ENCODE measurements at regions not wholly inside any gene's neighbourhood (a gene's known extent, or its start where the extent isn't known, plus 50 kb on each side); places are given as distances from the start of the nearest gene placed in this dataset.

DNA sequence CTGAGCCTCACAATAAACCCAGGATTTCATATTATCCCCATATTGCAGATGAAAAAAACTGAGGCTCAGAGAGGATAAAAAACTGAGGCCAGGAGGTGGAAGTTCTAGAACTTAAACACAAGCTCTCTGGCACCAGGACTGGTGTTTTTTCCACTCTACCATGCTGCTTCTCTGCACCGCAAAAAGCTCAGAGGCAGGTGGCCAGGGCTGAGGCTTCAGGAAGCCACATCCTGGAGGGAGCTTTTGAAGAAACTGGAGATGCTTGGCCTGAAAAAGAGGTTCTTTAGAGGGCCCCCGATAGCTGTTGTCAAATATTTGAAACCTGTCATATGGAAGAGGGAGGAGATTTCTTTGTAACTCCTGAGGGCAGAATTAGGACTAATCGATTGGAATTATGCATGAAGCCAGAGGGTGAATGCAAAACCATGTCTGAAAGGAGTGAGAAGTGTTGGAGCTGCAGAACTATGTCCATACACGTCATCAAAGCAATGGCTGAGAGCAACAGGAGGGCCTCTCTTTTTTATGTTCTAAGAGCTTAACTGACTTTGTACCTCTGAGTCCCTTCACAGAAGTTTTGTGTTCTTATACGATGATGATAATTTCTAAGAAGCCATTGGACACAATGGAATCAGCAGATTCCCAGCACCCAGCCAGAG is 448.6 kb downstream of the FUT8 start:
- TF ChIP-seq, protein P1, sequence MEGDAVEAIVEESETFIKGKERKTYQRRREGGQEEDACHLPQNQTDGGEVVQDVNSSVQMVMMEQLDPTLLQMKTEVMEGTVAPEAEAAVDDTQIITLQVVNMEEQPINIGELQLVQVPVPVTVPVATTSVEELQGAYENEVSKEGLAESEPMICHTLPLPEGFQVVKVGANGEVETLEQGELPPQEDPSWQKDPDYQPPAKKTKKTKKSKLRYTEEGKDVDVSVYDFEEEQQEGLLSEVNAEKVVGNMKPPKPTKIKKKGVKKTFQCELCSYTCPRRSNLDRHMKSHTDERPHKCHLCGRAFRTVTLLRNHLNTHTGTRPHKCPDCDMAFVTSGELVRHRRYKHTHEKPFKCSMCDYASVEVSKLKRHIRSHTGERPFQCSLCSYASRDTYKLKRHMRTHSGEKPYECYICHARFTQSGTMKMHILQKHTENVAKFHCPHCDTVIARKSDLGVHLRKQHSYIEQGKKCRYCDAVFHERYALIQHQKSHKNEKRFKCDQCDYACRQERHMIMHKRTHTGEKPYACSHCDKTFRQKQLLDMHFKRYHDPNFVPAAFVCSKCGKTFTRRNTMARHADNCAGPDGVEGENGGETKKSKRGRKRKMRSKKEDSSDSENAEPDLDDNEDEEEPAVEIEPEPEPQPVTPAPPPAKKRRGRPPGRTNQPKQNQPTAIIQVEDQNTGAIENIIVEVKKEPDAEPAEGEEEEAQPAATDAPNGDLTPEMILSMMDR (IDR thresholded peaks at IDR 0.05; ENCODE audit: low read length): no peak
- TF ChIP-seq EZH2 (optimal IDR thresholded peaks at IDR 0.05; ENCODE audit: low read depth, low read length) (no peak), EZH2phosphoT487 (IDR thresholded peaks at IDR 0.05; ENCODE audit: low read length) (no peak)
